Vagina (tissue), 2 donors: ENCODE measurements at regions not wholly inside any gene's neighbourhood (a gene's known extent, or its start where the extent isn't known, plus 50 kb on each side); places are given as distances from the start of the nearest gene placed in this dataset.

Experiments
- POLR2A ChIP-seq, 2 donors: fragments of 450-650 bp; IDR thresholded peaks; one replicate each; pipeline ENCODE4 v1.6.1; 2017; ENCODE audit warnings: antibody characterized with exemption in 2 of 2, mild to moderate bottlenecking in 2 of 2, moderate library complexity in 2 of 2
- POLR2AphosphoS5 ChIP-seq, 2 donors: sonication (generic); formaldehyde crosslinking; IDR thresholded peaks; one replicate each; pipeline ENCODE4 v1.9.0; 2017; ENCODE audit warnings: antibody characterized with exemption in 2 of 2, mild to moderate bottlenecking in 2 of 2, low read depth in 1 of 2; ENCODE audit not compliant: insufficient read depth in 1 of 2

DNA sequence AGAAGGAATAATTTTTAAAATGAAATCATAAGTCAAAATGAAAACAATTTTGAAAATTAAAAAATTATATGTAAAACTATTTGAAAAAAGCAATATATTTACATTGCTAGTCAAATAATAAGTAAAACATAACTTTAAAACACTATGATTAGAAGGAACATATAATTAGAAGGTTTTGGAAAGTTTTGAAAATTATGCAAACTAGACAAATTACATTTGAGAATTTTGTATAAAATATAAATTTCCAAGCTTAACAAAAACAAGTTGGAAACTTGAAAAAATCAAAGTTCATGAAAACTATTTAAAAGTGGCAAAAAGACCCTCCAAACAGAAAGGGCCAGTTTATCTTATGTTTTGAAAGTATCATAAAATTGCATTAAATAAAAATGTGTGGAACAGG is 67.6 kb upstream of the TLL1 start:
- no peak for TF ChIP-seq POLR2AphosphoS5 (IDR thresholded peaks at IDR 0.05; ENCODE audit: insufficient read depth in 1 of 2, low read depth in 1 of 2)
- no peak for TF ChIP-seq POLR2A (IDR thresholded peaks at IDR 0.05)
